Cerebellar nuclear complex (tissue), 1 donor: ENCODE measurements at regions not wholly inside any gene's neighbourhood (a gene's known extent, or its start where the extent isn't known, plus 50 kb on each side); places are given as distances from the start of the nearest gene placed in this dataset.

Experiments
- DNase-seq, 2 experiments: peaks; one replicate each; lab custom pipeline; 2025; lab: John Stamatoyannopoulos, UW

- DNase-seq = no peak
These were observed 150.6 kb upstream of the RAB12 start for GRCh38 chr18:8458546-8459215.

GRCh38 chr18:8460748-8461147 lies 148.5 kb upstream of the RAB12 start:
- DNase-seq = no peak

GRCh38 chr18:8461544-8461943 lies 147.7 kb upstream of the RAB12 start:
- no peak for DNase-seq

- no peak for DNase-seq
These were observed 146.5 kb upstream of the RAB12 start for GRCh38 chr18:8462651-8463185.

- no peak for DNase-seq
These were observed 145.4 kb upstream of the RAB12 start for GRCh38 chr18:8463791-8464190.

- DNase-seq = no peak
These were observed 141.0 kb upstream of the RAB12 start for GRCh38 chr18:8468191-8468590.

GRCh38 chr18:8468921-8469335 lies 140.3 kb upstream of the RAB12 start:
- DNase-seq = no peak

- DNase-seq = no peak
These were observed 139.6 kb upstream of the RAB12 start for GRCh38 chr18:8469544-8470130.

GRCh38 chr18:8471372-8471771 lies 137.9 kb upstream of the RAB12 start:
- no peak for DNase-seq

GRCh38 chr18:8474661-8475060 lies 134.6 kb upstream of the RAB12 start:
- DNase-seq = no peak

- DNase-seq = no peak
These were observed 131.6 kb upstream of the RAB12 start for GRCh38 chr18:8477615-8478014.

- DNase-seq = no peak
These were observed 130.9 kb upstream of the RAB12 start for GRCh38 chr18:8478166-8478967.

GRCh38 chr18:8478968-8479370 lies 130.3 kb upstream of the RAB12 start:
- DNase-seq = no peak

- DNase-seq = no peak
These were observed 129.4 kb upstream of the RAB12 start for GRCh38 chr18:8479789-8480188.

GRCh38 chr18:8480506-8481328 lies 128.5 kb upstream of the RAB12 start:
- DNase-seq = no peak

- no peak for DNase-seq
These were observed 124.3 kb upstream of the RAB12 start for GRCh38 chr18:8484951-8485350.

- no peak for DNase-seq
These were observed 119.5 kb upstream of the RAB12 start for GRCh38 chr18:8489761-8490160.

GRCh38 chr18:8491516-8491915 lies 117.7 kb upstream of the RAB12 start:
- DNase-seq = no peak

- no peak for DNase-seq
These were observed 116.1 kb upstream of the RAB12 start for GRCh38 chr18:8493141-8493540.

GRCh38 chr18:8496186-8496585 lies 113.1 kb upstream of the RAB12 start:
- DNase-seq = no peak

- no peak for DNase-seq
These were observed 110.3 kb upstream of the RAB12 start for GRCh38 chr18:8498905-8499304.
